ENCODE measurements at regions not wholly inside any gene's neighbourhood (a gene's known extent, or its start where the extent isn't known, plus 50 kb on each side); places are given as distances from the start of the nearest gene placed in this dataset.
"Not testable (repeated sequence)": the region's sequence is repeated elsewhere in the genome, so short reads cannot be mapped to it uniquely, and the experiment has no call there.

DNA sequence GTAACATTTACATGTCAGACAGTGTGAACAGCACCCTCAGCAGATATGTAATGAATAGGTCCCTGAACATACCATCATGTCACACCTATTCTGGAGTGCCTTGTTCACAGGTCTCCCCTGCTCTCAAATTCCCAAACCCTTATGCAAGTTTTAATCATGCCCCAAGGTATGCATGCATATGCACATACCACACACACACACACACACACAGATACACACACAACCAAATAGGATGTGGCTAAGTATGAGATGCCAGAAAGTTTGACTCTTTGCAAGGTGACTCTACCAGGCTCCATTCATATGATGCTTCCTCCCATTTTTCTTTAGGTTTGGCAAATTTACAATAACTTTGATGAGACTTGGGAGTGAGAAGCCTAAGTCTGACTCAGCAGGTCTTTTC lies 243.8 kb upstream of the IRAK1BP1 start:
- Histone ChIP-seq H3K27me3 (ENCODE audit: control insufficient read depth, insufficient read depth, low read length) (no peaks in the 10 kb centered on the region), H3K36me3 (replicated peaks; ENCODE audit: control insufficient read depth, insufficient read depth, low read length) (no peaks in the 10 kb centered on the region), H3K4me3 (ENCODE audit: insufficient read depth, low read depth, low read length) (no peak overlapping the region)
- DNase-seq: no peak

GRCh38 chr6:78629154-78629721 lies 238.1 kb upstream of the IRAK1BP1 start:
- peak overlapping the region; percentile 44 for H3K4me3 ChIP-seq (ENCODE audit: insufficient read depth, low read depth, low read length)
- DNase-seq: peak; percentile 55
- no peaks in the 10 kb centered on the region for H3K27me3 ChIP-seq (ENCODE audit: control insufficient read depth, insufficient read depth, low read length)
- H3K36me3 ChIP-seq (replicated peaks; ENCODE audit: control insufficient read depth, insufficient read depth, low read length): no peaks in the 10 kb centered on the region

- Histone ChIP-seq H3K4me3 (ENCODE audit: insufficient read depth, low read depth, low read length) (peak overlapping the region; percentile 44), H3K27me3 (ENCODE audit: control insufficient read depth, insufficient read depth, low read length) (no peaks in the 10 kb centered on the region)
- DNase-seq: no peak
Measured at GRCh38 chr6:78629836-78630235, 237.5 kb upstream of the IRAK1BP1 start.

DNA sequence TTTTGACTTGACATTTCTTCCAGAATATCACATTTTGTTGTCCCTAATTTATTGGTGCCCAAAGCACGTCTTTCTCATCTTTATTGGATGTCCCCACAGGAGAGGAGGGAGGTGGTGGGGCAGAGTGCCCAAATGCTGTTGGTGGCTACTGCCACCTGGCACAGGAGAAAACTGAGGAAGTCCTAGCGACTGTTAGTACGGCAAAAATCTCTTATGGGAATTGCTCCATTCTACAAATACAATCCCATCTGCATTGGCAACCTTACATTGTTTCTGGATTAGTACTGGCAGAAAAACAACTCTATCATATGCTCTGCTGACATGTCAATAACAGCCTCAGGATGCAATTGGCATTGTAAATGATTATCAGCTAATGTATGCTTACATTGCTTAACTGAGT lies 235.4 kb upstream of the IRAK1BP1 start:
- DNase-seq: no peak
- Histone ChIP-seq H3K36me3 (replicated peaks; ENCODE audit: control insufficient read depth, insufficient read depth, low read length) (no peaks in the 10 kb centered on the region), H3K4me3 (ENCODE audit: insufficient read depth, low read depth, low read length) (no peak overlapping the region), H3K27me3 (ENCODE audit: control insufficient read depth, insufficient read depth, low read length) (no peaks in the 10 kb centered on the region)

More at GRCh38 chr6:78629836-78630235, 237.5 kb upstream of the IRAK1BP1 start:
- H3K36me3 ChIP-seq (replicated peaks; ENCODE audit: control insufficient read depth, insufficient read depth, low read length): no peaks in the 10 kb centered on the region

GRCh38 chr6:78639111-78640110 lies 227.9 kb upstream of the IRAK1BP1 start:
- no peak for DNase-seq
- no peak overlapping the region for H3K4me3 ChIP-seq (ENCODE audit: insufficient read depth, low read depth, low read length)
- H3K27me3 ChIP-seq (ENCODE audit: control insufficient read depth, insufficient read depth, low read length): no peaks in the 10 kb centered on the region
- no peaks in the 10 kb centered on the region for H3K36me3 ChIP-seq (replicated peaks; ENCODE audit: control insufficient read depth, insufficient read depth, low read length)

DNA sequence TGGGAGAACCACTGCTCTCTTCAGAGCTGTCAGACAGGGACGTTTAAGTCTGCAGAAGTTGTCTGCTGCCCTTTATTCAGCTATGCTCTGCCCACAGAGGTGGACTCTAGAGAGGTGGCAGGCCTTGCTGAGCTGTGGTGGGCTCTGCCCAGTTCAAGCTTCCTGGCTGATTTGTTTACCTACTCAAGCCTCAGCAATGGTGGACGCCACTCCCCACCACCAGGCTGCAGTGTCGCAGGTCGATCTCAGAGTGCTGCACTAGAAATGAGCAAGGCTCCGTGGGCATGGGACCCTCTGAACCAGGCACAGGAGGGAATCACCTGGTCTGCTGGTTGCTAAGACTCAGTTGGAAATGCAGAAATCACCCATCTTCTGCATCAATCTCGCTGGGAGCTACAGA lies 223.4 kb upstream of the IRAK1BP1 start:
- DNase-seq; H3K4me3 ChIP-seq (ENCODE audit: insufficient read depth, low read depth, low read length); H3K27me3 ChIP-seq (ENCODE audit: control insufficient read depth, insufficient read depth, low read length); H3K36me3 ChIP-seq (replicated peaks; ENCODE audit: control insufficient read depth, insufficient read depth, low read length): not testable (repeated sequence)

- not testable (repeated sequence) for H3K27me3 ChIP-seq (ENCODE audit: control insufficient read depth, insufficient read depth, low read length); DNase-seq; H3K36me3 ChIP-seq (replicated peaks; ENCODE audit: control insufficient read depth, insufficient read depth, low read length)
- peak overlapping the region; percentile 10 for H3K4me3 ChIP-seq (ENCODE audit: insufficient read depth, low read depth, low read length)
Measured at GRCh38 chr6:78646542-78647415, 220.6 kb upstream of the IRAK1BP1 start.

DNA sequence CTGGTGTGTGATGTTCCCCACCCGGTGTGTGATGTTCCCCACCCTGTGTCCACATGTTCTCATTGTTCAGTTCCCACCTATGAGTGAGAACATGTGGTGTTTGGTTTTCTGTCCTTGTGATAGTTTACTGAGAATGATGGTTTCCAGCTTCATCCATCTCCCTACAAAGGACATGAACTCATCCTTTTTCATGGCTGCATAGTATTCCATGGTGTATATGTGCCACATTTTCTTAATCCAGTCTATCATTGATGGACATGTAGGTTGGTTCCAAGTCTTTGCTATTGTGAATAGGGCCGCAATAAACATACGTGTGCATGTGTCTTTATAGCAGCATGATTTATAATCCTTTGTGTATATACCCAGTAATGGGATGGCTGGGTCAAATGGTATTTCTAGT lies 201.5 kb upstream of the IRAK1BP1 start:
- not testable (repeated sequence) for H3K27me3 ChIP-seq (ENCODE audit: control insufficient read depth, insufficient read depth, low read length); DNase-seq; H3K4me3 ChIP-seq (ENCODE audit: insufficient read depth, low read depth, low read length); H3K36me3 ChIP-seq (replicated peaks; ENCODE audit: control insufficient read depth, insufficient read depth, low read length)

DNA sequence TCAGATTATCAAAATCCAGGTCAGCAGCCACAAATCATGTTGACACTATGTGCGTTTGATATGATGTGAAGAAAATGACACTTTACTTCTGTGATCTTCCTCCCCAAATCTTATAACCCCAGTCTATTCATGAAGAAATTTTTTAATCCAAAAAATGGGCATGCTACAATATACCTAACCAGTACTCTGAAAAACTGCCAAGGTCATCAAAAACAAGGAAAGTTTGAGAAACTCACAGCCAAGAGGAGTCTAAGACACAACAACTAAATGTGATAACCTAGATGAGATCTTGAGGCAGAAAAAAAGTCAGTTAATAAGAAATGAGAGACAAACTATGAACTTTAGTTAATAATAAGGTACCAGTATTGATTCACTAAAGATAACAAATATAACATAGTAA lies 200.6 kb upstream of the IRAK1BP1 start:
- no peak overlapping the region for H3K4me3 ChIP-seq (ENCODE audit: insufficient read depth, low read depth, low read length)
- H3K27me3 ChIP-seq (ENCODE audit: control insufficient read depth, insufficient read depth, low read length): no peaks in the 10 kb centered on the region
- no peak for DNase-seq
- no peaks in the 10 kb centered on the region for H3K36me3 ChIP-seq (replicated peaks; ENCODE audit: control insufficient read depth, insufficient read depth, low read length)

- Histone ChIP-seq H3K4me3 (ENCODE audit: insufficient read depth, low read depth, low read length) (no peak overlapping the region), H3K27me3 (ENCODE audit: control insufficient read depth, insufficient read depth, low read length) (no peaks in the 10 kb centered on the region), H3K36me3 (replicated peaks; ENCODE audit: control insufficient read depth, insufficient read depth, low read length) (no peaks in the 10 kb centered on the region)
- no peak for DNase-seq
Measured at GRCh38 chr6:78670156-78670555, 197.2 kb upstream of the IRAK1BP1 start.

GRCh38 chr6:78670802-78671201 lies 196.5 kb upstream of the IRAK1BP1 start:
- Histone ChIP-seq H3K27me3 (ENCODE audit: control insufficient read depth, insufficient read depth, low read length) (no peaks in the 10 kb centered on the region), H3K4me3 (ENCODE audit: insufficient read depth, low read depth, low read length) (no peak overlapping the region), H3K36me3 (replicated peaks; ENCODE audit: control insufficient read depth, insufficient read depth, low read length) (no peaks in the 10 kb centered on the region)
- peak; percentile 7 for DNase-seq

GRCh38 chr6:78676069-78677007 lies 191.0 kb upstream of the IRAK1BP1 start:
- DNase-seq; H3K4me3 ChIP-seq (ENCODE audit: insufficient read depth, low read depth, low read length); H3K27me3 ChIP-seq (ENCODE audit: control insufficient read depth, insufficient read depth, low read length); H3K36me3 ChIP-seq (replicated peaks; ENCODE audit: control insufficient read depth, insufficient read depth, low read length): not testable (repeated sequence)

- H3K4me3 ChIP-seq (ENCODE audit: insufficient read depth, low read depth, low read length): no peak overlapping the region
Measured at GRCh38 chr6:78688668-78689067, 178.7 kb upstream of the IRAK1BP1 start.

GRCh38 chr6:78693835-78694234 lies 173.5 kb upstream of the IRAK1BP1 start:
- no peak overlapping the region for H3K4me3 ChIP-seq (ENCODE audit: insufficient read depth, low read depth, low read length)
- no peaks in the 10 kb centered on the region for H3K36me3 ChIP-seq (replicated peaks; ENCODE audit: control insufficient read depth, insufficient read depth, low read length)
- no peaks in the 10 kb centered on the region for H3K27me3 ChIP-seq (ENCODE audit: control insufficient read depth, insufficient read depth, low read length)
- no peak for DNase-seq

More at GRCh38 chr6:78688668-78689067, 178.7 kb upstream of the IRAK1BP1 start:
- Histone ChIP-seq H3K27me3 (ENCODE audit: control insufficient read depth, insufficient read depth, low read length) (no peaks in the 10 kb centered on the region), H3K36me3 (replicated peaks; ENCODE audit: control insufficient read depth, insufficient read depth, low read length) (no peaks in the 10 kb centered on the region)
- DNase-seq: no peak
